HG02623 (cell line): ENCODE measurements at regions not wholly inside any gene's neighbourhood (a gene's known extent, or its start where the extent isn't known, plus 50 kb on each side); places are given as distances from the start of the nearest gene placed in this dataset.

Experiments used
- ATAC-seq: cut with Tn5 transposase; IDR thresholded peaks from one replicate; pipeline ENCODE4 v1.9.1; 2021; ENCODE audit warnings: moderate library complexity; ENCODE audit not compliant: unreplicated experiment

GRCh38 chr5:116848954-116849581 is 274.4 kb upstream of the SEMA6A start:
- no peak for ATAC-seq

- no peak for ATAC-seq
Measured at GRCh38 chr5:116847960-116848359, 273.3 kb upstream of the SEMA6A start.

GRCh38 chr5:116844015-116844414 is 269.4 kb upstream of the SEMA6A start:
- ATAC-seq: no peak

- ATAC-seq: no peak
Measured at GRCh38 chr5:116842514-116842961, 267.9 kb upstream of the SEMA6A start.

- no peak for ATAC-seq
Measured at GRCh38 chr5:116841734-116842133, 267.1 kb upstream of the SEMA6A start.

- no peak for ATAC-seq
Measured at GRCh38 chr5:116838011-116838536, 263.5 kb upstream of the SEMA6A start.

- no peak for ATAC-seq
Measured at GRCh38 chr5:116834796-116835515, 260.3 kb upstream of the SEMA6A start.

GRCh38 chr5:116830079-116830478 is 255.5 kb upstream of the SEMA6A start:
- no peak for ATAC-seq

GRCh38 chr5:116827078-116827477 is 252.5 kb upstream of the SEMA6A start:
- no peak for ATAC-seq

GRCh38 chr5:116825486-116825885 is 250.9 kb upstream of the SEMA6A start:
- no peak for ATAC-seq

GRCh38 chr5:116824751-116825438 is 250.3 kb upstream of the SEMA6A start:
- no peak for ATAC-seq

GRCh38 chr5:116814626-116815385 is 240.2 kb upstream of the SEMA6A start:
- ATAC-seq: no peak

GRCh38 chr5:116813906-116814305 is 239.3 kb upstream of the SEMA6A start:
- ATAC-seq: no peak

- ATAC-seq: no peak
Measured at GRCh38 chr5:116813356-116813755, 238.7 kb upstream of the SEMA6A start.

- ATAC-seq: no peak
Measured at GRCh38 chr5:116810951-116811350, 236.3 kb upstream of the SEMA6A start.

GRCh38 chr5:116806836-116807235 is 232.2 kb upstream of the SEMA6A start:
- no peak for ATAC-seq

GRCh38 chr5:116799401-116799800 is 224.8 kb upstream of the SEMA6A start:
- no peak for ATAC-seq

GRCh38 chr5:116795189-116795588 is 220.6 kb upstream of the SEMA6A start:
- ATAC-seq: no peak

GRCh38 chr5:116789522-116789921 is 214.9 kb upstream of the SEMA6A start:
- ATAC-seq: no peak

- ATAC-seq: no peak
Measured at GRCh38 chr5:116788851-116789403, 214.3 kb upstream of the SEMA6A start.

- no peak for ATAC-seq
Measured at GRCh38 chr5:116787570-116787969, 212.9 kb upstream of the SEMA6A start.
